Sigmoid colon (tissue), 6 donors: ENCODE measurements at regions not wholly inside any gene's neighbourhood (a gene's known extent, or its start where the extent isn't known, plus 50 kb on each side); places are given as distances from the start of the nearest gene placed in this dataset.

Experiments used
- DNase-seq: peaks from one replicate; pipeline ENCODE4 v3.0.0-alpha.2; 2019
- H3K27ac ChIP-seq, 4 donors: fragments of 200-600 bp; sonication (generic); one replicate each; pipeline ENCODE4 v1.5.1; 2016 to 2019; ENCODE audit warnings: mild to moderate bottlenecking in 1 of 4
- H3K27me3 ChIP-seq, 3 donors: fragments of 200-600 bp; sonication (generic); one replicate each; pipeline ENCODE4 v1.5.1; 2019; ENCODE audit warnings: mild to moderate bottlenecking in 1 of 3
- H3K36me3 ChIP-seq, 4 donors: fragments of 200-600 bp; sonication (generic); one replicate each; pipeline ENCODE4 v1.5.1; 2016 to 2019
- H3K4me1 ChIP-seq, 4 donors: fragments of 200-600 bp; sonication (generic); one replicate each; pipeline ENCODE4 v1.5.1; 2017 to 2019
- H3K4me3 ChIP-seq, 4 donors: fragments of 200-600 bp; sonication (generic); one replicate each; pipeline ENCODE4 v1.5.1; 2017 to 2019; ENCODE audit warnings: mild to moderate bottlenecking in 2 of 4, moderate library complexity in 1 of 4
- H3K9me3 ChIP-seq, 4 donors: fragments of 200-600 bp in 3 of 4; sonication (generic) in 3 of 4; one replicate each; pipeline versions ENCODE4 v1.5.1 to v1.6.1; 2013 to 2019
- CTCF ChIP-seq, 4 experiments: fragments of 450-650 bp in 3 of 4; fragments of 200-600 bp in 1 of 4; IDR thresholded peaks; one replicate each; pipeline ENCODE4 v1.5.1; 2016 to 2019; ENCODE audit warnings: antibody characterized with exemption in 4 of 4, mild to moderate bottlenecking in 3 of 4, moderate library complexity in 2 of 4
- EP300 ChIP-seq, 4 donors: sonication (generic); formaldehyde crosslinking; IDR thresholded peaks; one replicate each; pipeline ENCODE4 v1.6.1; 2017; ENCODE audit warnings: antibody characterized with exemption in 4 of 4
- POLR2A ChIP-seq, 2 donors: fragments of 450-650 bp; IDR thresholded peaks; one replicate each; pipeline ENCODE4 v1.6.1; 2016; ENCODE audit warnings: antibody characterized with exemption in 2 of 2, mild to moderate bottlenecking in 2 of 2, moderate library complexity in 2 of 2
- POLR2AphosphoS5 ChIP-seq, 4 donors: sonication (generic); formaldehyde crosslinking; IDR thresholded peaks; one replicate each; pipeline ENCODE4 v1.6.1; 2017; ENCODE audit warnings: antibody characterized with exemption in 4 of 4
- WGBS, 2 donors: extraction: QIAGEN DNeasy Blood & Tissue Kit; methylation state at CpG; one replicate each; pipeline ENCODE4 v1.1.7; 2013; 5-methylcytosine and 5-hydroxymethylcytosine counted together
- intact Hi-C: fragments of 100-400 bp; cut with DNase I; formaldehyde crosslinking; loops from one replicate; pipeline ENCODE4 v1.15.1; 2023
- donor health status: healthy with polysubstance abuse.
- donor health status: healthy.

GRCh38 chr16:5736209-5736930 is 638.8 kb upstream of the EEF2KMT start:
- H3K9me3 ChIP-seq = no peaks in the 10 kb centered on the region
- intact Hi-C loops = no loop called here
- H3K27ac ChIP-seq = no peak overlapping the region
- H3K27me3 ChIP-seq = peaks cover 0 to 5% (median 0%) of the 10 kb centered on the region in 3 donors
- no peak for DNase-seq
- WGBS, 2 donors = 49 to 76% methylated on average over 13 of the region's 13 CpGs
- no peak overlapping the region for H3K4me3 ChIP-seq
- TF ChIP-seq POLR2AphosphoS5 (IDR thresholded peaks at IDR 0.05) = no peak
- no peak for TF ChIP-seq POLR2A (IDR thresholded peaks at IDR 0.05)
- no peak for TF ChIP-seq CTCF (IDR thresholded peaks at IDR 0.05)
- TF ChIP-seq EP300 (IDR thresholded peaks at IDR 0.05) = no peak
- no peaks in the 10 kb centered on the region for H3K36me3 ChIP-seq
- no peaks in the 10 kb centered on the region for H3K4me1 ChIP-seq

GRCh38 chr16:5735444-5735843 is 637.8 kb upstream of the EEF2KMT start:
- peaks cover 0 to 5% (median 0%) of the 10 kb centered on the region in 3 donors for H3K27me3 ChIP-seq
- no peaks in the 10 kb centered on the region for H3K9me3 ChIP-seq
- H3K27ac ChIP-seq = no peak overlapping the region
- TF ChIP-seq POLR2A (IDR thresholded peaks at IDR 0.05) = no peak
- TF ChIP-seq CTCF (IDR thresholded peaks at IDR 0.05) = no peak
- no peak for TF ChIP-seq EP300 (IDR thresholded peaks at IDR 0.05)
- TF ChIP-seq POLR2AphosphoS5 (IDR thresholded peaks at IDR 0.05) = no peak
- H3K36me3 ChIP-seq = no peaks in the 10 kb centered on the region
- intact Hi-C loops = no loop called here
- 95% methylated on average over 12 of the region's 12 CpGs for WGBS, 2 donors
- no peaks in the 10 kb centered on the region for H3K4me1 ChIP-seq
- DNase-seq = no peak
- H3K4me3 ChIP-seq = no peak overlapping the region

- Histone ChIP-seq H3K27ac (no peak overlapping the region), H3K27me3 (no peaks in the 10 kb centered on the region), H3K4me3 (no peak overlapping the region), H3K9me3 (no peaks in the 10 kb centered on the region), H3K4me1 (no peaks in the 10 kb centered on the region), H3K36me3 (no peaks in the 10 kb centered on the region)
- TF ChIP-seq POLR2A (IDR thresholded peaks at IDR 0.05) (no peak), CTCF (IDR thresholded peaks at IDR 0.05) (no peak), EP300 (IDR thresholded peaks at IDR 0.05) (no peak), POLR2AphosphoS5 (IDR thresholded peaks at IDR 0.05) (no peak)
- DNase-seq = no peak
- intact Hi-C loops = no loop called here
- 97 to 99% methylated on average over 4 of the region's 4 CpGs for WGBS, 2 donors
Measured at GRCh38 chr16:5730783-5731182, 633.2 kb upstream of the EEF2KMT start.

GRCh38 chr16:5722116-5722619 is 624.6 kb upstream of the EEF2KMT start:
- TF ChIP-seq POLR2AphosphoS5 (IDR thresholded peaks at IDR 0.05) (no peak), CTCF (IDR thresholded peaks at IDR 0.05) (no peak), POLR2A (IDR thresholded peaks at IDR 0.05) (no peak), EP300 (IDR thresholded peaks at IDR 0.05) (no peak)
- no peaks in the 10 kb centered on the region for H3K4me1 ChIP-seq
- intact Hi-C loops = no loop called here
- no peak for DNase-seq
- no peaks in the 10 kb centered on the region for H3K27me3 ChIP-seq
- 89% methylated on average over 5 of the region's 5 CpGs for WGBS, 2 donors
- H3K9me3 ChIP-seq = no peaks in the 10 kb centered on the region
- no peak overlapping the region for H3K4me3 ChIP-seq
- H3K36me3 ChIP-seq = no peaks in the 10 kb centered on the region
- no peak overlapping the region for H3K27ac ChIP-seq
